ENCODE measurements at regions not wholly inside any gene's neighbourhood (a gene's known extent, or its start where the extent isn't known, plus 50 kb on each side); places are given as distances from the start of the nearest gene placed in this dataset.

GRCh38 chr5:3024126-3024525 lies 272.6 kb upstream of the IRX2 start:
- no peaks in the 10 kb centered on the region for H3K4me1 ChIP-seq (ENCODE audit: insufficient read depth, low read length)
- no peak overlapping the region for H3K4me3 ChIP-seq (ENCODE audit: low read length)
- H3K27me3 ChIP-seq (ENCODE audit: insufficient read depth, low read length): no peaks in the 10 kb centered on the region
- no peaks in the 10 kb centered on the region for H3K36me3 ChIP-seq (ENCODE audit: insufficient read depth, low read length)
- H3K9me3 ChIP-seq (ENCODE audit: low read length): no peaks in the 10 kb centered on the region
- H2AFZ ChIP-seq (ENCODE audit: low read depth, low read length): no peak overlapping the region

GRCh38 chr5:3023656-3024055 lies 272.2 kb upstream of the IRX2 start:
- H2AFZ ChIP-seq (ENCODE audit: low read depth, low read length): no peak overlapping the region
- H3K4me1 ChIP-seq (ENCODE audit: insufficient read depth, low read length): no peaks in the 10 kb centered on the region

GRCh38 chr5:3022665-3023064 lies 271.2 kb upstream of the IRX2 start:
- Histone ChIP-seq H3K36me3 (ENCODE audit: insufficient read depth, low read length) (no peaks in the 10 kb centered on the region), H3K27me3 (ENCODE audit: insufficient read depth, low read length) (no peaks in the 10 kb centered on the region)

More at GRCh38 chr5:3023656-3024055, 272.2 kb upstream of the IRX2 start:
- Histone ChIP-seq H3K4me3 (ENCODE audit: low read length) (no peak overlapping the region), H3K9me3 (ENCODE audit: low read length) (no peaks in the 10 kb centered on the region), H3K36me3 (ENCODE audit: insufficient read depth, low read length) (no peaks in the 10 kb centered on the region), H3K27me3 (ENCODE audit: insufficient read depth, low read length) (no peaks in the 10 kb centered on the region)

GRCh38 chr5:3020426-3020825 lies 268.9 kb upstream of the IRX2 start:
- H2AFZ ChIP-seq (ENCODE audit: low read depth, low read length): no peak overlapping the region
- no peaks in the 10 kb centered on the region for H3K36me3 ChIP-seq (ENCODE audit: insufficient read depth, low read length)
- H3K9me3 ChIP-seq (ENCODE audit: low read length): no peaks in the 10 kb centered on the region
- no peaks in the 10 kb centered on the region for H3K4me1 ChIP-seq (ENCODE audit: insufficient read depth, low read length)
- no peaks in the 10 kb centered on the region for H3K27me3 ChIP-seq (ENCODE audit: insufficient read depth, low read length)
- H3K4me3 ChIP-seq (ENCODE audit: low read length): no peak overlapping the region

More at GRCh38 chr5:3022665-3023064, 271.2 kb upstream of the IRX2 start:
- Histone ChIP-seq H3K4me3 (ENCODE audit: low read length) (no peak overlapping the region), H3K4me1 (ENCODE audit: insufficient read depth, low read length) (no peaks in the 10 kb centered on the region), H3K9me3 (ENCODE audit: low read length) (no peaks in the 10 kb centered on the region), H2AFZ (ENCODE audit: low read depth, low read length) (no peak overlapping the region)

GRCh38 chr5:3019045-3019444 lies 267.6 kb upstream of the IRX2 start:
- Histone ChIP-seq H3K4me1 (ENCODE audit: insufficient read depth, low read length) (no peaks in the 10 kb centered on the region), H3K4me3 (ENCODE audit: low read length) (no peak overlapping the region), H3K36me3 (ENCODE audit: insufficient read depth, low read length) (no peaks in the 10 kb centered on the region), H3K9me3 (ENCODE audit: low read length) (no peaks in the 10 kb centered on the region), H2AFZ (ENCODE audit: low read depth, low read length) (no peak overlapping the region), H3K27me3 (ENCODE audit: insufficient read depth, low read length) (no peaks in the 10 kb centered on the region)

GRCh38 chr5:3011764-3012017 lies 260.2 kb upstream of the IRX2 start:
- Histone ChIP-seq H3K9me3 (ENCODE audit: low read length) (no peaks in the 10 kb centered on the region), H3K4me3 (ENCODE audit: low read length) (no peak overlapping the region), H3K36me3 (ENCODE audit: insufficient read depth, low read length) (no peaks in the 10 kb centered on the region), H3K4me1 (ENCODE audit: insufficient read depth, low read length) (no peaks in the 10 kb centered on the region), H3K27me3 (ENCODE audit: insufficient read depth, low read length) (no peaks in the 10 kb centered on the region), H2AFZ (ENCODE audit: low read depth, low read length) (no peak overlapping the region)

GRCh38 chr5:3010953-3011763 lies 259.7 kb upstream of the IRX2 start:
- no peak overlapping the region for H2AFZ ChIP-seq (ENCODE audit: low read depth, low read length)
- no peak overlapping the region for H3K4me3 ChIP-seq (ENCODE audit: low read length)
- H3K36me3 ChIP-seq (ENCODE audit: insufficient read depth, low read length): no peaks in the 10 kb centered on the region
- no peaks in the 10 kb centered on the region for H3K9me3 ChIP-seq (ENCODE audit: low read length)
- H3K27me3 ChIP-seq (ENCODE audit: insufficient read depth, low read length): no peaks in the 10 kb centered on the region
- H3K4me1 ChIP-seq (ENCODE audit: insufficient read depth, low read length): no peaks in the 10 kb centered on the region

GRCh38 chr5:3010301-3010952 lies 258.9 kb upstream of the IRX2 start:
- Histone ChIP-seq H3K36me3 (ENCODE audit: insufficient read depth, low read length) (no peaks in the 10 kb centered on the region), H3K4me1 (ENCODE audit: insufficient read depth, low read length) (no peaks in the 10 kb centered on the region), H3K27me3 (ENCODE audit: insufficient read depth, low read length) (no peaks in the 10 kb centered on the region), H3K4me3 (ENCODE audit: low read length) (no peak overlapping the region), H3K9me3 (ENCODE audit: low read length) (no peaks in the 10 kb centered on the region), H2AFZ (ENCODE audit: low read depth, low read length) (no peak overlapping the region)

GRCh38 chr5:3009605-3010004 lies 258.1 kb upstream of the IRX2 start:
- H3K9me3 ChIP-seq (ENCODE audit: low read length): no peaks in the 10 kb centered on the region
- H3K36me3 ChIP-seq (ENCODE audit: insufficient read depth, low read length): no peaks in the 10 kb centered on the region
- H2AFZ ChIP-seq (ENCODE audit: low read depth, low read length): no peak overlapping the region
- no peaks in the 10 kb centered on the region for H3K4me1 ChIP-seq (ENCODE audit: insufficient read depth, low read length)
- no peak overlapping the region for H3K4me3 ChIP-seq (ENCODE audit: low read length)
- no peaks in the 10 kb centered on the region for H3K27me3 ChIP-seq (ENCODE audit: insufficient read depth, low read length)

- no peaks in the 10 kb centered on the region for H3K9me3 ChIP-seq (ENCODE audit: low read length)
- H3K27me3 ChIP-seq (ENCODE audit: insufficient read depth, low read length): no peaks in the 10 kb centered on the region
- H3K4me1 ChIP-seq (ENCODE audit: insufficient read depth, low read length): no peaks in the 10 kb centered on the region
- H3K4me3 ChIP-seq (ENCODE audit: low read length): no peak overlapping the region
- H3K36me3 ChIP-seq (ENCODE audit: insufficient read depth, low read length): no peaks in the 10 kb centered on the region
- H2AFZ ChIP-seq (ENCODE audit: low read depth, low read length): no peak overlapping the region
Measured at GRCh38 chr5:3007577-3007976, 256.1 kb upstream of the IRX2 start.

- Histone ChIP-seq H3K4me3 (ENCODE audit: low read length) (no peak overlapping the region), H3K4me1 (ENCODE audit: insufficient read depth, low read length) (no peaks in the 10 kb centered on the region), H3K36me3 (ENCODE audit: insufficient read depth, low read length) (no peaks in the 10 kb centered on the region), H3K9me3 (ENCODE audit: low read length) (no peaks in the 10 kb centered on the region), H2AFZ (ENCODE audit: low read depth, low read length) (no peak overlapping the region), H3K27me3 (ENCODE audit: insufficient read depth, low read length) (no peaks in the 10 kb centered on the region)
Measured at GRCh38 chr5:3006961-3007551, 255.6 kb upstream of the IRX2 start.

GRCh38 chr5:3006526-3006925 lies 255.0 kb upstream of the IRX2 start:
- H2AFZ ChIP-seq (ENCODE audit: low read depth, low read length): no peak overlapping the region
- no peaks in the 10 kb centered on the region for H3K36me3 ChIP-seq (ENCODE audit: insufficient read depth, low read length)
- H3K4me3 ChIP-seq (ENCODE audit: low read length): no peak overlapping the region
- no peaks in the 10 kb centered on the region for H3K4me1 ChIP-seq (ENCODE audit: insufficient read depth, low read length)
- H3K9me3 ChIP-seq (ENCODE audit: low read length): no peaks in the 10 kb centered on the region
- no peaks in the 10 kb centered on the region for H3K27me3 ChIP-seq (ENCODE audit: insufficient read depth, low read length)

GRCh38 chr5:3004361-3005080 lies 253.0 kb upstream of the IRX2 start:
- no peak overlapping the region for H3K4me3 ChIP-seq (ENCODE audit: low read length)
- no peak overlapping the region for H2AFZ ChIP-seq (ENCODE audit: low read depth, low read length)
- no peaks in the 10 kb centered on the region for H3K9me3 ChIP-seq (ENCODE audit: low read length)
- no peaks in the 10 kb centered on the region for H3K27me3 ChIP-seq (ENCODE audit: insufficient read depth, low read length)
- no peaks in the 10 kb centered on the region for H3K36me3 ChIP-seq (ENCODE audit: insufficient read depth, low read length)
- H3K4me1 ChIP-seq (ENCODE audit: insufficient read depth, low read length): no peaks in the 10 kb centered on the region

Measured in neuron (in vitro differentiated cells).